Keratinocyte (primary cell): ENCODE measurements at regions not wholly inside any gene's neighbourhood (a gene's known extent, or its start where the extent isn't known, plus 50 kb on each side); places are given as distances from the start of the nearest gene placed in this dataset.

Experiments
- DNase-seq: peaks from one replicate; pipeline ENCODE4 v3.0.0-alpha.2; 2011; ENCODE audit warnings: low read depth, missing footprints, low spot score
- FAIRE-seq: peaks from 2 replicates; lab custom pipeline; 2011; peaks lifted over from hg19 to GRCh38; lab: Jason Lieb, UNC
- H2AFZ ChIP-seq: 2 replicates; pipeline ENCODE4 v1.6.0; 2012; ENCODE audit warnings: low read length, control low read depth, inconsistent platforms; ENCODE audit not compliant: control insufficient read depth
- H3K27ac ChIP-seq: 2 replicates; pipeline ENCODE4 v1.5.1; 2011; ENCODE audit warnings: low read length; ENCODE audit not compliant: control insufficient read depth, insufficient read depth
- H3K27me3 ChIP-seq: 3 replicates; pipeline ENCODE4 v1.6.0; 2011; ENCODE audit warnings: low read length; ENCODE audit not compliant: control insufficient read depth, insufficient read depth; ENCODE audit errors: extremely low read depth
- H3K36me3 ChIP-seq, 2 experiments: 2 replicates in 1 of 2; 3 replicates in 1 of 2; pipeline ENCODE4 v1.5.1; 2011; ENCODE audit warnings: low read length in 2 of 2, mild to moderate bottlenecking in 1 of 2; ENCODE audit not compliant: control insufficient read depth in 2 of 2, insufficient read depth in 2 of 2; ENCODE audit errors: extremely low read depth in 1 of 2
- H3K4me1 ChIP-seq: 3 replicates; pipeline ENCODE4 v1.5.1; 2011; ENCODE audit warnings: low read length; ENCODE audit not compliant: control insufficient read depth, insufficient read depth; ENCODE audit errors: extremely low read depth
- H3K4me2 ChIP-seq: 3 replicates; pipeline ENCODE4 v1.6.0; 2011; ENCODE audit warnings: low read depth, low read length; ENCODE audit not compliant: control insufficient read depth, insufficient read depth; ENCODE audit errors: extremely low read depth
- H3K4me3 ChIP-seq, 3 experiments: fragments of 200-600 bp in 1 of 3; sonication (generic) in 1 of 3; 2 replicates in 2 of 3; 3 replicates in 1 of 3; pipeline ENCODE4 v1.5.1; 2011 to 2016; ENCODE audit warnings: low read length in 3 of 3, mild to moderate bottlenecking in 3 of 3, control low read depth in 2 of 3, inconsistent platforms in 1 of 3, low read depth in 1 of 3, mixed read lengths in 1 of 3, mixed run types in 1 of 3, moderate library complexity in 1 of 3; ENCODE audit not compliant: control insufficient read depth in 2 of 3, insufficient read depth in 2 of 3; ENCODE audit errors: extremely low read depth in 1 of 3
- H3K79me2 ChIP-seq: 2 replicates; pipeline ENCODE4 v1.6.0; 2012; ENCODE audit warnings: low read length; ENCODE audit not compliant: control insufficient read depth, insufficient read depth
- H3K9ac ChIP-seq: 3 replicates; pipeline ENCODE4 v1.6.0; 2011; ENCODE audit warnings: low read length; ENCODE audit not compliant: control insufficient read depth, insufficient read depth; ENCODE audit errors: extremely low read depth
- H3K9me1 ChIP-seq: 3 replicates; pipeline ENCODE4 v1.6.0; 2011; ENCODE audit warnings: low read length; ENCODE audit not compliant: control insufficient read depth, insufficient read depth; ENCODE audit errors: extremely low read depth
- H3K9me3 ChIP-seq: 2 replicates; pipeline ENCODE4 v1.5.1; 2012; ENCODE audit warnings: low read depth, low read length; ENCODE audit not compliant: control insufficient read depth
- H4K20me1 ChIP-seq: 3 replicates; pipeline ENCODE4 v1.6.0; 2011; ENCODE audit warnings: low read length; ENCODE audit not compliant: control insufficient read depth, insufficient read depth; ENCODE audit errors: extremely low read depth
- EZH2 ChIP-seq: IDR thresholded peaks from one replicate; pipeline ENCODE4 v1.6.1; 2012; ENCODE audit warnings: inconsistent platforms, mild to moderate bottlenecking, low read length, moderate library complexity
- dilution Hi-C: fragments of 300-500 bp; cut with MboI; formaldehyde crosslinking; loops from one replicate; pipeline ENCODE4 v1.7.0; 2020; ENCODE audit warnings: low sequenced_read_pairs; ENCODE audit not compliant: extremely low pct_ligation_motif_present
- TF ChIP-seq, protein P1 (sequence below), 3 experiments: IDR thresholded peaks in 1 of 3; conservative IDR thresholded peaks in 1 of 3; optimal IDR thresholded peaks in 1 of 3; 2 replicates in 2 of 3; 3 replicates in 1 of 3; pipeline versions ENCODE3 to v1.5.1; 2011; ENCODE audit warnings: low read length in 3 of 3, mild to moderate bottlenecking in 3 of 3, moderate library complexity in 2 of 3, control low read depth in 1 of 3, inconsistent platforms in 1 of 3; ENCODE audit not compliant: insufficient read depth in 2 of 3; ENCODE audit errors: extremely low read depth in 1 of 3

DNA sequence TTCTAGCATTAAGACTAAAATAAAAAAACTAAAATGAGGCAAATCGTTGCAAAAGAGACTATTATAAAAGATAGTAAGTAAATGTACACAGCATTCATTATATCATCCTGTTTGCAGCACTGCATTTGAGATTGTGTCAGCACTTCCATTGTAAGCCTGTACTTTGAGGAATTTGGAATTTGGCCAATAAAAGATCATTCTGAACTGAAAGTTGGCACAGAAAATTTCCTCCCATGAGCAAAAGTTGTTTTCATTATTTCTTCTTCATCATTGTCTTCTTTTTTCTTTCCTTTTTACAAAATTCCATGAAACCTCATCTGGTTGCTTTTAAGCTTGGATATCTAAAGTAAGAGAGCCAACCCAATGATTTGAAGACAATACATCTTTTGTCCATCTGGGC is 199.3 kb upstream of the ADAMTSL1 start:
- no peak overlapping the region for H3K4me3 ChIP-seq
- peaks cover 8% of the 10 kb centered on the region for H3K4me1 ChIP-seq
- peaks cover 6% of the 10 kb centered on the region for H3K9me3 ChIP-seq
- TF ChIP-seq, protein P1, sequence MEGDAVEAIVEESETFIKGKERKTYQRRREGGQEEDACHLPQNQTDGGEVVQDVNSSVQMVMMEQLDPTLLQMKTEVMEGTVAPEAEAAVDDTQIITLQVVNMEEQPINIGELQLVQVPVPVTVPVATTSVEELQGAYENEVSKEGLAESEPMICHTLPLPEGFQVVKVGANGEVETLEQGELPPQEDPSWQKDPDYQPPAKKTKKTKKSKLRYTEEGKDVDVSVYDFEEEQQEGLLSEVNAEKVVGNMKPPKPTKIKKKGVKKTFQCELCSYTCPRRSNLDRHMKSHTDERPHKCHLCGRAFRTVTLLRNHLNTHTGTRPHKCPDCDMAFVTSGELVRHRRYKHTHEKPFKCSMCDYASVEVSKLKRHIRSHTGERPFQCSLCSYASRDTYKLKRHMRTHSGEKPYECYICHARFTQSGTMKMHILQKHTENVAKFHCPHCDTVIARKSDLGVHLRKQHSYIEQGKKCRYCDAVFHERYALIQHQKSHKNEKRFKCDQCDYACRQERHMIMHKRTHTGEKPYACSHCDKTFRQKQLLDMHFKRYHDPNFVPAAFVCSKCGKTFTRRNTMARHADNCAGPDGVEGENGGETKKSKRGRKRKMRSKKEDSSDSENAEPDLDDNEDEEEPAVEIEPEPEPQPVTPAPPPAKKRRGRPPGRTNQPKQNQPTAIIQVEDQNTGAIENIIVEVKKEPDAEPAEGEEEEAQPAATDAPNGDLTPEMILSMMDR (optimal IDR thresholded peaks at IDR 0.05 in 1 of 3, IDR thresholded peaks at IDR 0.05 in 1 of 3, conservative IDR thresholded peaks at IDR 0.05 in 1 of 3; ENCODE audit: extremely low read depth in 1 of 3, insufficient read depth in 2 of 3, low read length in 3 of 3), result no peak
- TF ChIP-seq EZH2, result no peak
- no peak for DNase-seq
- peak overlapping the region; percentile 29 for H3K9ac ChIP-seq
- dilution Hi-C loops, result no loop called here
- no peaks in the 10 kb centered on the region for H3K9me1 ChIP-seq
- H2AFZ ChIP-seq, result no peak overlapping the region
- H3K36me3 ChIP-seq, result no peaks in the 10 kb centered on the region
- H3K79me2 ChIP-seq, result no peaks in the 10 kb centered on the region
- no peaks in the 10 kb centered on the region for H4K20me1 ChIP-seq
- no peaks in the 10 kb centered on the region for H3K27me3 ChIP-seq
- peak overlapping the region; percentile 23 for H3K4me2 ChIP-seq
- H3K27ac ChIP-seq, result peak overlapping the region; percentile 89
- no peak for FAIRE-seq

DNA sequence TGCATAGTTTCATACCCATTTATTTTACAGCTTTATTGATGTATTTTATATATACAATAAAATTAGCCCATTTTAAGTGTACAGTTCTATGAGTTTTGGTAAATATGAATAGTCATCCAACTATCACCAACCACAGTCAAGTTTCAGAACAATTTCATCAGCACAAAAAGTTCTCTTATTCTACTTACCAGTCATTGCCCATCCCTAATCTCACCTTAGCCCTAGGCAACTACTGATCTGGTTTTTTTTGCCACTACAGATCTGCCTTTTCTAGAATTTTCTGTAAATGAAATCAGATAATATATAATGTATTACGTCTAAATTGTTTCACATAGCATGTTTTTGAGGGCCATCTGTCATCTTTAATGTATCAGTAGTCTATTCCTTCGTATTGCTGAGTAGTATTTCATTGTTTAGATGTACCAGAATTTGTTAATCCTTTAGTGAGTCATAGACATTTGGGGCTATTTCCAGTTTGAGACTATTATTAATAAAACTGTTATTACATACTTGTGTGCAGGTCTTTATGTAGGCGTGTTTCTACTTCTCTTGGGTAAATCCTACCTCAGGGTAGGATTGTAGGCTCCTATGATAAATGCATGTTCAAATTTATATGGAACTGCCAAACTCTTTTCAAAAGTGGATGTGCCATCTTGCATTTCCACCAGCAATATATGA is 198.5 kb upstream of the ADAMTSL1 start:
- Histone ChIP-seq H2AFZ (no peak overlapping the region), H3K4me3 (no peak overlapping the region)
- no peak for FAIRE-seq

More for the DNA sequence above, 198.5 kb upstream of the ADAMTSL1 start:
- Histone ChIP-seq H3K36me3 (no peaks in the 10 kb centered on the region), H3K9ac (no peak overlapping the region), H3K27me3 (no peaks in the 10 kb centered on the region), H3K27ac (peak overlapping the region; percentile 89), H3K9me1 (no peaks in the 10 kb centered on the region), H4K20me1 (no peaks in the 10 kb centered on the region), H3K79me2 (no peaks in the 10 kb centered on the region), H3K4me2 (peak overlapping the region; percentile 22), H3K9me3 (peaks cover 6% of the 10 kb centered on the region), H3K4me1 (peaks cover 8% of the 10 kb centered on the region)
- dilution Hi-C loops, result no loop called here
- no peak for TF ChIP-seq EZH2
- TF ChIP-seq, protein P1 (optimal IDR thresholded peaks at IDR 0.05 in 1 of 3, IDR thresholded peaks at IDR 0.05 in 1 of 3, conservative IDR thresholded peaks at IDR 0.05 in 1 of 3; ENCODE audit: extremely low read depth in 1 of 3, insufficient read depth in 2 of 3, low read length in 3 of 3), result no peak
- DNase-seq, result peak; percentile 28
